ENCODE measurements at regions not wholly inside any gene's neighbourhood (a gene's known extent, or its start where the extent isn't known, plus 50 kb on each side); places are given as distances from the start of the nearest gene placed in this dataset.

DNA sequence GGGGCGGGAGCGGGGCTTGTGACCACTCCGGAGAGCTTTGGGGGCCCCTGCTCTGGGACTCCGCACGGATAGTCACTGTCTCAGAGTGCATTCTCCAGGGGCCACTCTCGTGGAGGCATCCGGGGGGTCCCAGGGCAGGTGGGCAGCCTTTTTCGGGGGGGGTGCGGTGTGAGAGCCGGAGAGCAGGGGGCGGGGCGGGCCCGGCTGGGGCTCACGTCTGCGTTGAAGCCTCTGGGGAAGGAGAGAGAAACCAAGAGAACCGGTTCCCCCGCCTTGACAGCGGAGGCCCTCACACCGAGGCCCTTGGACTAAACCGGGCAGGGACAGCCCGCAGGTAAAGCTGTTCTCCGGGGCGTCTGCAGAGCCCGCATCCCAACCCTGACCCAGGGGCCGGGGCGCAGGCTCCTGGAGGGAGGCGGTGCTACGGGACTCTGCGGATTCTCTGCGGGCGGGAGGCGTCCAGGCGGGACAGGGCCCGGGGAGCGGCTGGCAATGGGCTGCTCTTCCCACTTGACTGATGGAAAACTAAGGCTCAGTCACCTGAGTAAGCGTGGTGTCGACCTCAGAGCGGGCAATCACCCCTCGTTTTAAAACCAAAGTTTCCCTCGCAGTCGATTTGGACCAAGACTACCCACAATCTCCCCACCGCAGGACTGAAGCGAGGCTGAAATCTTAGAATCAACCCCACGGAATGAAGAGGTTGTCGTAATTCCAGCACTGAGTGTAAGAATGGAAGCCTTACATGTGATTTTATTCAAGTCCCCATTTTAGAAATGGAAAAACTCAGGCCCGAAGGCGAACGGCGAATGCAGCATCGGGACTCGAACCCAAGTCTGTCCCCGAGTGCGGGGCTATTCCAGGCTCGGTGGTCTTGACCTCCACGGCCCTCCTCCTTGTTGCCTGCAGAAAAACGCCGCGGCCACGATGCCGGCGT, 49.6 kb upstream of the AMZ2 start:
- H2AFZ ChIP-seq (ENCODE audit: low read length) = no peak overlapping the region
- no peaks in the 10 kb centered on the region for H3K79me2 ChIP-seq (ENCODE audit: insufficient read depth, low read length)
- intact Hi-C loops (cut with micrococcal nuclease; ENCODE audit: unreplicated experiment) (no loop called here), in situ Hi-C loops (cut with HindIII; ENCODE audit: extremely low pct_ligation_motif_present, low pct_unique_long_range_greater_than_20kb) (no loop called here)
- no TSS peak for BruUV-seq (replicated peaks)
- ChIA-PET POLR2A (no interaction called here), CTCF (ENCODE audit: low intra/inter-chr PET ratio, low total read pairs) (no interaction called here)
- DNase-seq (ENCODE audit: low spot score) (no peak), ATAC-seq (no peak), FAIRE-seq (no peak)
- no peak overlapping the region for H3K27ac ChIP-seq (ENCODE audit: extremely low read length, insufficient read depth, low read length)
- no peak overlapping the region for H3K9ac ChIP-seq (ENCODE audit: insufficient read depth, low read depth, low read length)
- no peaks in the 10 kb centered on the region for H3K36me3 ChIP-seq (replicated peaks in 1 of 2; ENCODE audit: control insufficient read depth in 1 of 2, insufficient read depth in 2 of 2, low read length in 2 of 2)
- peaks cover 28% of the 10 kb centered on the region for H3K4me1 ChIP-seq (ENCODE audit: insufficient read depth, low read length)
- 37% methylated on average over 47 of the region's 61 CpGs for WGBS (ENCODE audit: low lambda C conversion rate)
- H4K20me1 ChIP-seq (ENCODE audit: insufficient read depth, low read length) = no peaks in the 10 kb centered on the region; the same call in 1 of the 2 replicates
- H3K27me3 ChIP-seq (ENCODE audit: control insufficient read depth in 1 of 2, insufficient read depth in 2 of 2, low read length in 2 of 2) = peaks cover 24 to 71% of the 10 kb centered on the region in 2 experiments
- TF ChIP-seq ZMYM3 (CRISPR knock-in tag; IDR thresholded peaks at IDR 0.05) = no peak
- TF ChIP-seq, protein P1, sequence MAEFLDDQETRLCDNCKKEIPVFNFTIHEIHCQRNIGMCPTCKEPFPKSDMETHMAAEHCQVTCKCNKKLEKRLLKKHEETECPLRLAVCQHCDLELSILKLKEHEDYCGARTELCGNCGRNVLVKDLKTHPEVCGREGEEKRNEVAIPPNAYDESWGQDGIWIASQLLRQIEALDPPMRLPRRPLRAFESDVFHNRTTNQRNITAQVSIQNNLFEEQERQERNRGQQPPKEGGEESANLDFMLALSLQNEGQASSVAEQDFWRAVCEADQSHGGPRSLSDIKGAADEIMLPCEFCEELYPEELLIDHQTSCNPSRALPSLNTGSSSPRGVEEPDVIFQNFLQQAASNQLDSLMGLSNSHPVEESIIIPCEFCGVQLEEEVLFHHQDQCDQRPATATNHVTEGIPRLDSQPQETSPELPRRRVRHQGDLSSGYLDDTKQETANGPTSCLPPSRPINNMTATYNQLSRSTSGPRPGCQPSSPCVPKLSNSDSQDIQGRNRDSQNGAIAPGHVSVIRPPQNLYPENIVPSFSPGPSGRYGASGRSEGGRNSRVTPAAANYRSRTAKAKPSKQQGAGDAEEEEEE (CRISPR knock-in tag; IDR thresholded peaks at IDR 0.05; ENCODE audit: borderline replicate concordance) = no peak
- no peak for TF ChIP-seq U2AF1 (optimal IDR thresholded peaks at IDR 0.05; ENCODE audit: low read depth, low read length)
- TF ChIP-seq ZFP90 (CRISPR knock-in tag; IDR thresholded peaks at IDR 0.05; ENCODE audit: borderline replicate concordance) = peak; percentile 72; the same call in 1 of the 2 replicates
- TF ChIP-seq ZNF138 (CRISPR knock-in tag; IDR thresholded peaks at IDR 0.05; ENCODE audit: low read depth) = no peak
- TF ChIP-seq SIX1 (CRISPR knock-in tag; IDR thresholded peaks at IDR 0.05; ENCODE audit: borderline replicate concordance) = no peak
- TF ChIP-seq, protein P2, sequence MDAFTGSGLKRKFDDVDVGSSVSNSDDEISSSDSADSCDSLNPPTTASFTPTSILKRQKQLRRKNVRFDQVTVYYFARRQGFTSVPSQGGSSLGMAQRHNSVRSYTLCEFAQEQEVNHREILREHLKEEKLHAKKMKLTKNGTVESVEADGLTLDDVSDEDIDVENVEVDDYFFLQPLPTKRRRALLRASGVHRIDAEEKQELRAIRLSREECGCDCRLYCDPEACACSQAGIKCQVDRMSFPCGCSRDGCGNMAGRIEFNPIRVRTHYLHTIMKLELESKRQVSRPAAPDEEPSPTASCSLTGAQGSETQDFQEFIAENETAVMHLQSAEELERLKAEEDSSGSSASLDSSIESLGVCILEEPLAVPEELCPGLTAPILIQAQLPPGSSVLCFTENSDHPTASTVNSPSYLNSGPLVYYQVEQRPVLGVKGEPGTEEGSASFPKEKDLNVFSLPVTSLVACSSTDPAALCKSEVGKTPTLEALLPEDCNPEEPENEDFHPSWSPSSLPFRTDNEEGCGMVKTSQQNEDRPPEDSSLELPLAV (CRISPR knock-in tag; conservative IDR thresholded peaks at IDR 0.05; ENCODE audit: low read depth) = no peak
- TF ChIP-seq EZH2 (conservative IDR thresholded peaks at IDR 0.05; ENCODE audit: low read depth, low read length) = 0 out of 2 replicates have a peak, but pooled peaks have one; percentile 7
- TF ChIP-seq ZNF558 (CRISPR knock-in tag; IDR thresholded peaks at IDR 0.05; ENCODE audit: borderline replicate concordance) = 0 out of 2 replicates have a peak, but pooled peaks have one; percentile 16
- H3K9me3 ChIP-seq (ENCODE audit: low read length) = no peaks in the 10 kb centered on the region
- peak overlapping the region; percentile 73; the same call in 1 of the 2 replicates for H3K4me2 ChIP-seq (ENCODE audit: low read depth, low read length)
- peak overlapping the region in 1 of 3 experiments; percentile 62; a peak in 1 of 6 replicates for H3K4me3 ChIP-seq (replicated peaks in 1 of 3; ENCODE audit: insufficient read depth in 1 of 3, low read depth in 2 of 3, low read length in 3 of 3)

Measured in HepG2 (cell line).